ENCODE measurements at regions not wholly inside any gene's neighbourhood (a gene's known extent, or its start where the extent isn't known, plus 50 kb on each side); places are given as distances from the start of the nearest gene placed in this dataset.

- no peak for TF ChIP-seq CTCF (IDR thresholded peaks at IDR 0.05)
- no peak for TF ChIP-seq POLR2A (IDR thresholded peaks at IDR 0.05)
Measured at GRCh38 chr5:123283031-123283430, 140.2 kb downstream of the CEP120 start.
